K562 (cell line): ENCODE measurements at regions not wholly inside any gene's neighbourhood (a gene's known extent, or its start where the extent isn't known, plus 50 kb on each side); places are given as distances from the start of the nearest gene placed in this dataset.

ENCODE experiments used
- FOXA3 ChIP-seq, 2 experiments: fragments of 450-650 bp in 1 of 2; sonication (generic) in 1 of 2; formaldehyde crosslinking; IDR thresholded peaks in 1 of 2; conservative IDR thresholded peaks in 1 of 2; 2 replicates each; pipeline versions ENCODE4 v1.4.0 to v1.8.0; 2020 to 2022; ENCODE audit warnings: mild to moderate bottlenecking in 2 of 2, missing genetic modification reagents in 1 of 2
- NCOA2 ChIP-seq, 2 experiments: fragments of 450-650 bp; IDR thresholded peaks; 2 replicates each; pipeline ENCODE4 v1.6.1; 2018; ENCODE audit warnings: mild to moderate bottlenecking in 2 of 2, moderate library complexity in 1 of 2; ENCODE audit not compliant: partially characterized antibody in 2 of 2
- TGIF2 ChIP-seq: sonication (generic); formaldehyde crosslinking; IDR thresholded peaks from 2 replicates; pipeline ENCODE4 v1.8.1; 2022; ENCODE audit warnings: mild to moderate bottlenecking, missing genetic modification reagents, moderate library complexity
- TF ChIP-seq, protein P1 (sequence below): sonication (generic); formaldehyde crosslinking; IDR thresholded peaks from 2 replicates; pipeline ENCODE4 v1.5.0; 2020; ENCODE audit warnings: missing genetic modification reagents
- TF ChIP-seq, protein P2 (sequence below), 3 experiments: IDR thresholded peaks in 2 of 3; conservative IDR thresholded peaks in 1 of 3; 2 replicates each; pipeline ENCODE4 v1.5.1; 2011 to 2012; ENCODE audit warnings: low read length in 3 of 3, mild to moderate bottlenecking in 3 of 3, control low read depth in 2 of 3, improper control_type of control experiment in 1 of 3, inconsistent platforms in 1 of 3, low read depth in 1 of 3, mixed read lengths in 1 of 3, moderate library complexity in 1 of 3; ENCODE audit not compliant: insufficient read depth in 2 of 3
- TF ChIP-seq, protein P3 (sequence below): fragments of 450-650 bp; IDR thresholded peaks from 2 replicates; pipeline ENCODE4 v1.6.1; 2016

DNA sequence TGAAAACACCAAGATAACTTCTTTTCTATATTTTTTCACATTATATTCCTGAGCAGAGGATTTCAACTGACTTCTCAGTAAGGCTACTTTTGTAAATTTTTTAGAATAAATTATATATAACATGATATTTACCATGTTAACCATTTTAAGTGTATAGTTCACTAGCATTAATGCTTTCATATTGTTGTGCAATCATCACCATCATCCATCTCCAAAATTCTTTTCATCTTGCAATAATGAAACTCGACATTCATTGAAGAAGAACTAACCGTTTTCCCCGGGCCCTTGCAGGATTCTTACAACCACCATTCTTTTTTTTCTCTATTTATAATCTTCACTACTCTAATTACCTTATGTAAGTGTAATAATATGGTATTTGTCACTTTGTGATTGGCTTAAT lies 1036.1 kb downstream of the LRFN5 start:
- no peak for TF ChIP-seq NCOA2 (IDR thresholded peaks at IDR 0.05; ENCODE audit: partially characterized antibody in 2 of 2)
- TF ChIP-seq, protein P1, sequence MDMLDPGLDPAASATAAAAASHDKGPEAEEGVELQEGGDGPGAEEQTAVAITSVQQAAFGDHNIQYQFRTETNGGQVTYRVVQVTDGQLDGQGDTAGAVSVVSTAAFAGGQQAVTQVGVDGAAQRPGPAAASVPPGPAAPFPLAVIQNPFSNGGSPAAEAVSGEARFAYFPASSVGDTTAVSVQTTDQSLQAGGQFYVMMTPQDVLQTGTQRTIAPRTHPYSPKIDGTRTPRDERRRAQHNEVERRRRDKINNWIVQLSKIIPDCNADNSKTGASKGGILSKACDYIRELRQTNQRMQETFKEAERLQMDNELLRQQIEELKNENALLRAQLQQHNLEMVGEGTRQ: no peak
- no peak for TF ChIP-seq TGIF2 (CRISPR knock-in tag)
- no peak for TF ChIP-seq FOXA3 (CRISPR knock-in tag; conservative IDR thresholded peaks at IDR 0.05 in 1 of 2, IDR thresholded peaks at IDR 0.05 in 1 of 2)
- TF ChIP-seq, protein P2, sequence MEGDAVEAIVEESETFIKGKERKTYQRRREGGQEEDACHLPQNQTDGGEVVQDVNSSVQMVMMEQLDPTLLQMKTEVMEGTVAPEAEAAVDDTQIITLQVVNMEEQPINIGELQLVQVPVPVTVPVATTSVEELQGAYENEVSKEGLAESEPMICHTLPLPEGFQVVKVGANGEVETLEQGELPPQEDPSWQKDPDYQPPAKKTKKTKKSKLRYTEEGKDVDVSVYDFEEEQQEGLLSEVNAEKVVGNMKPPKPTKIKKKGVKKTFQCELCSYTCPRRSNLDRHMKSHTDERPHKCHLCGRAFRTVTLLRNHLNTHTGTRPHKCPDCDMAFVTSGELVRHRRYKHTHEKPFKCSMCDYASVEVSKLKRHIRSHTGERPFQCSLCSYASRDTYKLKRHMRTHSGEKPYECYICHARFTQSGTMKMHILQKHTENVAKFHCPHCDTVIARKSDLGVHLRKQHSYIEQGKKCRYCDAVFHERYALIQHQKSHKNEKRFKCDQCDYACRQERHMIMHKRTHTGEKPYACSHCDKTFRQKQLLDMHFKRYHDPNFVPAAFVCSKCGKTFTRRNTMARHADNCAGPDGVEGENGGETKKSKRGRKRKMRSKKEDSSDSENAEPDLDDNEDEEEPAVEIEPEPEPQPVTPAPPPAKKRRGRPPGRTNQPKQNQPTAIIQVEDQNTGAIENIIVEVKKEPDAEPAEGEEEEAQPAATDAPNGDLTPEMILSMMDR (IDR thresholded peaks at IDR 0.05 in 2 of 3, conservative IDR thresholded peaks at IDR 0.05 in 1 of 3; ENCODE audit: insufficient read depth in 2 of 3, low read depth in 1 of 3, low read length in 3 of 3): no peak
- TF ChIP-seq, protein P3, sequence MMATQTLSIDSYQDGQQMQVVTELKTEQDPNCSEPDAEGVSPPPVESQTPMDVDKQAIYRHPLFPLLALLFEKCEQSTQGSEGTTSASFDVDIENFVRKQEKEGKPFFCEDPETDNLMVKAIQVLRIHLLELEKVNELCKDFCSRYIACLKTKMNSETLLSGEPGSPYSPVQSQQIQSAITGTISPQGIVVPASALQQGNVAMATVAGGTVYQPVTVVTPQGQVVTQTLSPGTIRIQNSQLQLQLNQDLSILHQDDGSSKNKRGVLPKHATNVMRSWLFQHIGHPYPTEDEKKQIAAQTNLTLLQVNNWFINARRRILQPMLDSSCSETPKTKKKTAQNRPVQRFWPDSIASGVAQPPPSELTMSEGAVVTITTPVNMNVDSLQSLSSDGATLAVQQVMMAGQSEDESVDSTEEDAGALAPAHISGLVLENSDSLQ: no peak
